Glutamatergic neuron (in vitro differentiated cells): ENCODE measurements at regions not wholly inside any gene's neighbourhood (a gene's known extent, or its start where the extent isn't known, plus 50 kb on each side); places are given as distances from the start of the nearest gene placed in this dataset.

Experiments used
- DNase-seq: peaks from one replicate; pipeline ENCODE4 v3.0.0; 2022
- H3K27ac Mint-ChIP-seq: one replicate; pipeline ENCODE4 v1.8.0; 2020; ENCODE audit warnings: mild to moderate bottlenecking, mixed read lengths, inconsistent platforms; ENCODE audit not compliant: unreplicated experiment
- H3K27me3 Mint-ChIP-seq: one replicate; pipeline ENCODE4 v1.8.0; 2020; ENCODE audit warnings: mild to moderate bottlenecking, moderate library complexity, mixed read lengths, inconsistent platforms; ENCODE audit not compliant: unreplicated experiment
- H3K36me3 Mint-ChIP-seq: one replicate; pipeline ENCODE4 v1.8.0; 2020; ENCODE audit warnings: mild to moderate bottlenecking, mixed read lengths, inconsistent platforms; ENCODE audit not compliant: unreplicated experiment
- H3K4me1 Mint-ChIP-seq: one replicate; pipeline ENCODE4 v1.8.0; 2020; ENCODE audit warnings: mild to moderate bottlenecking, low read depth, mixed read lengths, inconsistent platforms; ENCODE audit not compliant: unreplicated experiment
- H3K4me3 Mint-ChIP-seq: one replicate; pipeline ENCODE4 v1.8.0; 2020; ENCODE audit warnings: mild to moderate bottlenecking, mixed read lengths, inconsistent platforms; ENCODE audit not compliant: unreplicated experiment
- H3K9me3 Mint-ChIP-seq: one replicate; pipeline ENCODE4 v1.8.0; 2020; ENCODE audit warnings: mild to moderate bottlenecking, moderate library complexity, mixed read lengths, inconsistent platforms; ENCODE audit not compliant: unreplicated experiment
- TF ChIP-seq, protein P1 (sequence below): fragments of 200-600 bp; sonication (generic); IDR thresholded peaks from one replicate; pipeline ENCODE4 v1.5.0; 2021; ENCODE audit not compliant: partially characterized antibody, unreplicated experiment

DNA sequence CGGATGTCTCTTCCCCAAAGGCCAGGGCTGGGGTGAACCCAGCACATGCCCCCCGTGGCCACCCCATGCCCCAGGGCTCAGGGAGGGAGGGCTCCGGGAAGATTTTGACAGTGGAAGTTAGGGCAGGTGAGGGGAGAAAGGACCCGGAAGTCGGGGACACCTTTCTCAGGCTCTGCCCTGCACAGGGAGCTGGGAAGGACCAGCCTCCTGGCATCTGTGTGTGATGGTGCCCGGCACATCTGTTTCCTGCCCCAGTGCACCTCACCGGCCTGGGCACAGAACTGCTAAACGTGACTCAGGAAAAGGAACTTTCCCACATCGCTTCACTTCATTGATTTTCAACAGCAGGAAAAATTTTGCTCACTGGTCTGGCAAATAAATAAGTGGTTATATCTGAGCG is 141.1 kb upstream of the AFDN start:
- Mint-ChIP-seq H3K9me3 (peaks cover 11% of the 10 kb centered on the region), H3K4me1 (peaks cover 30% of the 10 kb centered on the region)
- TF ChIP-seq, protein P1, sequence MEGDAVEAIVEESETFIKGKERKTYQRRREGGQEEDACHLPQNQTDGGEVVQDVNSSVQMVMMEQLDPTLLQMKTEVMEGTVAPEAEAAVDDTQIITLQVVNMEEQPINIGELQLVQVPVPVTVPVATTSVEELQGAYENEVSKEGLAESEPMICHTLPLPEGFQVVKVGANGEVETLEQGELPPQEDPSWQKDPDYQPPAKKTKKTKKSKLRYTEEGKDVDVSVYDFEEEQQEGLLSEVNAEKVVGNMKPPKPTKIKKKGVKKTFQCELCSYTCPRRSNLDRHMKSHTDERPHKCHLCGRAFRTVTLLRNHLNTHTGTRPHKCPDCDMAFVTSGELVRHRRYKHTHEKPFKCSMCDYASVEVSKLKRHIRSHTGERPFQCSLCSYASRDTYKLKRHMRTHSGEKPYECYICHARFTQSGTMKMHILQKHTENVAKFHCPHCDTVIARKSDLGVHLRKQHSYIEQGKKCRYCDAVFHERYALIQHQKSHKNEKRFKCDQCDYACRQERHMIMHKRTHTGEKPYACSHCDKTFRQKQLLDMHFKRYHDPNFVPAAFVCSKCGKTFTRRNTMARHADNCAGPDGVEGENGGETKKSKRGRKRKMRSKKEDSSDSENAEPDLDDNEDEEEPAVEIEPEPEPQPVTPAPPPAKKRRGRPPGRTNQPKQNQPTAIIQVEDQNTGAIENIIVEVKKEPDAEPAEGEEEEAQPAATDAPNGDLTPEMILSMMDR, result no peak

DNA sequence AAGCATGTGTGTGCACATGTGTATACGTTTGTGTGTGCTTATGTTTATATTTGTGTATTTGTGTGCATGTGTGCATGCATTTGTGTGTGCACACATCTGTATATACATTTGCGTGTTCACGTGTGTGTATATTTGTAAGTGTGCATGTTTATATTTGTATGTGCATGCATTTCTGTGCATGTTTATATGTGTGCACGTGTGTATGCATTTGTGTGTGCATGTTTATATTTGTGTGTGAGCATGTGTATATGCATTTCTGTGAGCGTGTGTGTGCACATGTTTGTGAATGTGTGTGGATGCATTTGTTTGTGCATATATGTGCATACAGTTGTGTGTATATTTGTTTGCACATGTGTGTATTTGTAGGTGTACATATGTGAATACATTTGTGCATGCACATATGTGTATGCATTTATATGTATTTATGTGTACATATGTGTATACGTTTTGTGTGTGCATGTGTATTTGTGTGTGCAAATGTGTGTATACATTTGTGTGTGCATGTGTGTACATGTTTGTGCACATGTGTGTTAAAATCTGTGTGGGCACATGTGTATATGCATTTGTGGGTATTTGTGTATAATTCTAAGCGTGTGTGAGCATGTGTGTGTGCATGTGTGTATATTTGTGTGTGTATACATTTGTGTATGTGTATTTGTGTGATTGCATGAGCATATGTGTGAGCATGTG is 140.4 kb upstream of the AFDN start:
- H3K4me3 Mint-ChIP-seq, result peak overlapping the region; percentile 63
- H3K27me3 Mint-ChIP-seq, result peaks cover 12% of the 10 kb centered on the region
- DNase-seq, result no peak
- peak overlapping the region; percentile 87 for H3K27ac Mint-ChIP-seq
- TF ChIP-seq, protein P1, result no peak
- peaks cover 11% of the 10 kb centered on the region for H3K9me3 Mint-ChIP-seq
- peaks cover 6% of the 10 kb centered on the region for H3K36me3 Mint-ChIP-seq
- H3K4me1 Mint-ChIP-seq, result peaks cover 37% of the 10 kb centered on the region

More for the DNA sequence above, 141.1 kb upstream of the AFDN start:
- DNase-seq, result no peak
- Mint-ChIP-seq H3K27ac (no peak overlapping the region), H3K27me3 (peaks cover 12% of the 10 kb centered on the region), H3K36me3 (peaks cover 6% of the 10 kb centered on the region), H3K4me3 (no peak overlapping the region)

DNA sequence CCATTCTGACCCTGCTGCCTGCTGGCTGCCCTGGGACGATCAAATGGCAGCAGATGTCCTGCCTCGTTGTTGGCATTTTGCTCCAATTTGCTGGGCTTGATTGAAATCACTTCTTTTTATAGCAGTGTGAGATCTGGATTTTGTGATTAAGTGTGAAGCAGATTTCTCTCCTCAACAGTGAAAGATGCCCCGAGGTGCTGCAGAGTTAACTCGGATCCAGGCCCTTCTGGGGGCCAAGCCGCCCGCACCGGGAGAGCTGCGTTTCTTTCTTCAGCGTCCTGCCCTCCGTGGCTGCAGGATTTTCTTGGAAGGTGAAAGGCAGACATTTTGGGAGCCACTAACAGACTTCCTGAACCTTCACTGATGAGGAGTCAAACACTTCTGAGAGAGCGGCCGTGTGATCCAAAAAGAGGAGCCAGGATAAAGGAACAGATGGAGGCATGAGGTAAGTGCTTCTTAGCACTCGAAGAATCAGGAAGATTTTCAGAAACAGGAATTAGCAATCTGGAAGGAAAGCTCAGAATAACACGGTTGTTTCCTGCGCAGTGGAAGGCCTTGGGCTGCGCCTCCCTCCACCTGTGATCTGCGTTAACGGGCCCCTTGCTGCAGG is 139.5 kb upstream of the AFDN start:
- peaks cover 43% of the 10 kb centered on the region for H3K4me1 Mint-ChIP-seq
- peaks cover 12% of the 10 kb centered on the region for H3K27me3 Mint-ChIP-seq
- TF ChIP-seq, protein P1, result no peak
- peak overlapping the region; percentile 63 for H3K4me3 Mint-ChIP-seq
- H3K9me3 Mint-ChIP-seq, result peaks cover 11% of the 10 kb centered on the region
- DNase-seq, result no peak
- H3K27ac Mint-ChIP-seq, result peak overlapping the region; percentile 87
- peaks cover 6% of the 10 kb centered on the region for H3K36me3 Mint-ChIP-seq

DNA sequence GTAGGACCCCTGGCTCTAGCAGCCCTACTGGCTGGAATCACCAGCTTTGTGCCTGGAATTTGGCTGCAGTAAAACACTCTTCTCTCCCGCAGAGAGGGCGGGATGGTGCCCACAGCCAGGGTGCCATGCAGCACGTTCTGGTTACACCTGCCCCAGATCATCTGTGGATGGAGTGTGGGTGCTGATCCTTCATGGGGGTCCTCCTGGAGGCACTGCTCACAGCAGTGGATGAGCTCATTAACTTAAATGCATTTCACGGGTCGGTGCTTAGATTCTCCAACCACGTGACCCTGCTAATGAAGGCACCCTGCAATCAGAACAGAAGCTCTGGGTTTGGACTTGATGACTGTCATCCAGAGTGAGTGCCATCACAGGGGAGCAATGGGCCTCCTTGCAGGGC is 138.6 kb upstream of the AFDN start:
- Mint-ChIP-seq H3K9me3 (peaks cover 11% of the 10 kb centered on the region), H3K4me1 (peaks cover 42% of the 10 kb centered on the region)

DNA sequence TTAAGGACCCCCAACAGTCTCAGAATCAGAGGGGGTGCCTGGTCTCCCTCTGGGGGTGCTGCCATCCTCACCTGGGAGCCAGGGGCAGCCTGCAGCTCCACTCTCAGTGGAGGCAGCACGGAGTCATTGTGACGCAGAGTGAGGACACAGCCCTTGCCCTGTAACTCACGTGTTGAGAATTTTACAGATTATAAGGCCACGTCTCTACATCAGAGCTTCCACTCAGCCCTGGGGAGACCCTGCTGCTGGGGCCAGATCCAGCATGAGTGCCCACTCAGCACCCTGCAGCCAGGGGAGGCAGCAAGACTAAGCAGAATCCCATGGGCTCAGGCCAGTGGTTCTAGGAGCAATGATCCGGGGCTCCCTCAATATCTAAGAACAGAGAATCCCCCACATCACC is 137.4 kb upstream of the AFDN start:
- H3K27ac Mint-ChIP-seq, result no peak overlapping the region
- peaks cover 10% of the 10 kb centered on the region for H3K27me3 Mint-ChIP-seq
- no peak for DNase-seq
- H3K4me1 Mint-ChIP-seq, result peaks cover 39% of the 10 kb centered on the region
- peaks cover 6% of the 10 kb centered on the region for H3K36me3 Mint-ChIP-seq
- H3K4me3 Mint-ChIP-seq, result no peak overlapping the region
- H3K9me3 Mint-ChIP-seq, result peaks cover 11% of the 10 kb centered on the region
- TF ChIP-seq, protein P1, result no peak

More for the DNA sequence above, 138.6 kb upstream of the AFDN start:
- H3K36me3 Mint-ChIP-seq, result peaks cover 6% of the 10 kb centered on the region
- H3K27me3 Mint-ChIP-seq, result peaks cover 12% of the 10 kb centered on the region
- H3K27ac Mint-ChIP-seq, result no peak overlapping the region
- no peak overlapping the region for H3K4me3 Mint-ChIP-seq
- TF ChIP-seq, protein P1, result no peak
- DNase-seq, result no peak
